Keratinocyte (primary cell): ENCODE measurements at regions not wholly inside any gene's neighbourhood (a gene's known extent, or its start where the extent isn't known, plus 50 kb on each side); places are given as distances from the start of the nearest gene placed in this dataset.

ENCODE experiments used
- CTCF ChIP-seq, 3 experiments: IDR thresholded peaks in 1 of 3; conservative IDR thresholded peaks in 1 of 3; optimal IDR thresholded peaks in 1 of 3; 2 replicates in 2 of 3; 3 replicates in 1 of 3; pipeline versions ENCODE3 to v1.5.1; 2011; ENCODE audit warnings: low read length in 3 of 3, mild to moderate bottlenecking in 3 of 3, moderate library complexity in 2 of 3, control low read depth in 1 of 3, inconsistent platforms in 1 of 3; ENCODE audit not compliant: insufficient read depth in 2 of 3; ENCODE audit errors: extremely low read depth in 1 of 3
- EZH2 ChIP-seq: IDR thresholded peaks from one replicate; pipeline ENCODE4 v1.6.1; 2012; ENCODE audit warnings: inconsistent platforms, mild to moderate bottlenecking, low read length, moderate library complexity

DNA sequence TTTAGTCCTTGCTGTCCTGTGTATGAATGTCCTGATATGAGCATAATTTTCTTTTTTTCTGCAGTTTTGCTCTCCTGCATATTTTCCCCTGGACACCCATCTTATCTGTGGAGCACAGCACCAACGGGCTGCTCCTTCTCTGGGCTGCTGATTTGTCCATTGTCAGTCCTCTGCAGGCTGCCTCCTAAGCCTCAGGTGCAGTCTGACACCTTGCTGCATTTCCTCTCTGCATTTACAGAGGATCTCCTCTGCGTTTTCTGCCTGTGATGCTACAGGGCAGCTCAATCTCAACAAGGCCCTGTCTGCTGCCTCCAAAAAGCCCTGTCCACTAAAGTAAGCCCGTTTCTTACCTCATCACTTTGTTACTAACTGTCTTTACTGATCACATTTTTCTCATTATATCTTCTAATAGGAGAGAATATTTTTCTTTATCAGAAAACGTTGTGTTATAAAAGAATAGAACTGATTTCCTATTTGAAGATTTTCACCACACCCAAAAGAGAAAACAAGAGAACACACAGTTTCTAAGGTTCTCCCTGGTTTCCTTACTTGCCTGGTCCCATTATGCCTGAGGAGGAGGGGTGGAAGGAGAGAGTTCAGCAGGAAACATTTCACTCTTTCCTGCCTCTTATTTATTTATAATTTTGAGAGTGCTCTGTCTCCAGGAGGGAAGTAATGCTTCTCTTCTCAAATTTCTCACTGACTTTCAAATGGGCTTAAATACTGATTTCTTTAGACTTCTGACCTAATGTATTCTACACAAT lies 65.6 kb upstream of the TDRD3 start:
- TF ChIP-seq CTCF (optimal IDR thresholded peaks at IDR 0.05 in 1 of 3, IDR thresholded peaks at IDR 0.05 in 1 of 3, conservative IDR thresholded peaks at IDR 0.05 in 1 of 3; ENCODE audit: extremely low read depth in 1 of 3, insufficient read depth in 2 of 3, low read length in 3 of 3), result no peak
- no peak for TF ChIP-seq EZH2
